Brain pericyte (primary cell): ENCODE measurements at regions not wholly inside any gene's neighbourhood (a gene's known extent, or its start where the extent isn't known, plus 50 kb on each side); places are given as distances from the start of the nearest gene placed in this dataset.

ENCODE experiments used
- DNase-seq: peaks from one replicate; pipeline ENCODE4 v3.0.0-alpha.2; 2012; ENCODE audit warnings: low read depth, low spot score

DNA sequence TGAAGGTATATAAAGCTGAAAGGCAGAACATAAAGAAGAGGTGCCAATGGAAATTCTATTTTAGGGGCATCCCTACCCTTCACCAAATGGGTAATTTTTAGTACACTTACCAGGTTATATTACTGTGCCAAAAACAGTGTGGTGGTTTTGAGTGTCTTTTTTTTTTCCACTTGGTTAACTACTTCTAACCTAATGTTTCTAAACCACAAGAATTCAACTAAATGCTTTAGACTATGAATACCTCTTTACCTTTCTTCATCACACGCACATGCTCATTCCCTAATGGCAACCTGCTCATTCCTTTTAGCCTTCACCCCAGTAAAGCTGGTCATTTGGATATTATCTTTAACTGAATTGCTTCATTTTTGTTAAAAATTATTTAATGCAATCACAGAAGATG lies 215.6 kb downstream of the PIK3R1 start:
- DNase-seq, result no peak

DNA sequence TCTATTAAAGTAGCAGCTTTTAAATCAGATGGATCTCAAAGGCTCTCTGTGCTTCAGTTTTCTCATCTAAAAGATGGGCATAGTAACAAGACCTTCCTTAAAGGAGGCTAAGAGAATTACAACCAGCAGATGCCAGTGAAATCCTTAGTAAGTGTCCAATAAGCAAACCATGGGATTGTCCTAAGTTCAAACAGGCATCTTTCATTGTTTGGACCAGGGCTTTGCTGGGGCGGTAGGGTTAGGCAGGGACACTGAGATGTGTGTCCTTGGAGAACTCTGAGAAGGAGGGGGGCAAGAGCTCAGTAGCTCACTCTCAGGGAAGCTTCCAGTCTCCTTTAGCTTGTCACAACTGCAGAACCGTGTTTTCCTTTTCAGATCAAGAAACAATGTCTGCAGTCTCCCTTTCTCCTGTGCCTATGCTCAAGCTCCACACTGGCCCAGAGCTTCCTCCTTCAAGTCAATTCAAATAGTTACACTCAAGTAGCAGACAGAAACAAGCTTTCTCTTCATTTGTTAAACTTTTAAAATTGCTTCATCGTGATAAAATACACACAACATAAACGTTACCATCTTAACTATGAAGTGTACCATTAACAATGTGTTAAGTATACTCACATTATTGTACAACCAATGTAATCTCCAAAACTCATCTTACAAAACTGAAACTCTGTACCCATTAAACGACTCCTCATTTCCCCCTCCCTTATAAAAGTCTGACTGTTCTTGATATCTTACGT lies 216.2 kb downstream of the PIK3R1 start:
- DNase-seq, result no peak

DNA sequence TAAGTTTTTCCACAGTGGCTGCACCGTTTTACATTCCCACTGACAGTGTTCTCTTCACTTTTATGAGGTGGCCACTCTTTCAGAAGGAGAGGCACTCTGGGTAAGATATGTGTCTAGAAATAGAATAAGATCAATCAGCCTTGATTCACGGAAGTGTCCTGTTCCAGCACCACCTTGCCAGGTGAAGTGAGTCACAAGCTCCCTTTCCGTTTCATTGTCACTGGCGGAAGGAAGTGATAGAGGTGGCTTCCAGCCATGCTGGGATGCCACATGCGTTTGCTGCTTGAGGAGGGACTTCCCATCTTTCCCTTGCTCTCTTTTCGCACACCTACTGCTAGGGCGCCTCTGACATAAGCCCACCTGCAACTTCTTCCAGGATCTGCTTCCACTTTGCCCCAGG lies 217.1 kb downstream of the PIK3R1 start:
- DNase-seq, result no peak

DNA sequence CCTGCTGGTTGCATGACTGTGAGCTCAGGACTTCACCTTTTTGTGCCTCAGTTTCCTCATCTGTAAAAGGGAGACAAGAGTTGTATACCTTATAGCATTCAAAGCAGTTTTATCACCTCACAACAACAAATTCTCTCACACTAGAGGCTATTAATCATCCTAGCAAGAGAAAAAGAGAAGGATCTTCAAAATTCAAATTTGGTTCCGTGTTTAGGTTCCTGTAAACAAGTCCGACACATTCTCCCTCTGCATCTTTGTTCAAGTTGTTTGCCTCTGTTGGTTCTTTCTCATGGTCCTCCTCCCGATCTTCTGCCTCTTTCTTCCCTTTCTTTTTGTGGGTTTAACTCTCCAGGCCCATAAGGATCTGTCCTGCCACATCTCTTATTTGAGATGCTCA lies 218.0 kb downstream of the PIK3R1 start:
- DNase-seq, result no peak

DNA sequence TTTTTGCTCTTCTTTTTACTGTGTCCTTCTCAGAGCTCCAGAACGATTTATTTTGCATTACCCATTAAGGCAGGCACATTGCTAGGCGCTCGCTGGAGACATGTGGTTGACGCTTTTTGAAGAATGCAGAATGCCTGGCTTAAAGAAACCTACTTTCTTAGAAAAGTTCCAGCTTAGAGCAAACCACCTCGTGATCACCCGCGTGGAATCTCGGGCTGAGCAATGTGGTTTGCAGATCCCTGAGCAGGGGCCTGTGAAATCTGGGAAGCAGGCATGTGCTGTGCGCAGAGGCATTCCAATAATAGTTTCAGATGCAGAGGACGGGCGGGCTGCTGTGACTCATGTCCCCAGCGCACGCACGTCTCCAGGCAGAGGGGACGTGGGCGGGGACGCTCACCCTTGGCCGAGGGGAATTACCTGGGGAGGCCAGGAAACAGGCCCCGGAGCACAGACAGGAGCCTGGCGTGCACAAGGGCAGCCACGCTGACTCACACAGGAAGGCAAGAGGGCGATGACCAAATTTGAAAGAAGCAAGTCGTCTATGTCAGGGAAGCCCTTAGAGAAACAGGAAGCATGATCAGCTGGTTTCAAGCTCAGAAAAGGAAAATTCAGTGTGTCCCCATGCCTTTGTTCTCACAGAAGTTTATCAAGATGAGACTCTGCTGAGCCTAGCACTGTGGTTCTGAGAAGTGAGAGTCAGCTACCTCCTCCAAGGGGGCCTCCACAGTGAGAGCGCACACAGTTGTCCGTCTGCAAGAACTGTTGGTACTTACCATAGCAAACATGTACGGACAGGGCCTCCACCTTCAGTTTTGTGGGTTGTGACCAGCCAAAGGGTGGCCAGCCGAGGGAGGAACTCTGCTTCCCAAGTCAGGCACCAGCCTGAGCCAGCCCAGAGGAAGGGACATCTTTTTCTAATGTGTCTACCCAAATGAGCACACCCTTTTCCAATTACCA lies 218.6 kb downstream of the PIK3R1 start:
- DNase-seq, result no peak

DNA sequence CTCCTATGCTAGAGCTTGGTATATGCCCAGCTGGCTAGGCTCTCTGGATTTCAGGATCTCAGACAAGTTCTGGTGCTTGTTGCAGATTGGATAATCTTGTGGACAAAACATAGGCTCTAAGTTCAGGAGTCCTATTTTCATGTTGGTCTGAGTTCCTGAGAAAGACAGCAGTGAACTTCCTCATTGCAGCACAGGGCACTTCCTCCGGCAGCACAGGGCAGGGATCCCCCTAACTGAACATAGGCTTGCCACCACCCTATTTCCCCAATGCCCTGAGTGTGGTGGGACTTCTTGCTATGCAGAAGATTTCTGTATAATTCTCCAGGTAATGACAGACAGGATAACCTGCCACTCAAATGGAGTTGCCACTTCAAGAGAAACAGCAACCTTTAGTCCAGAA lies 220.1 kb downstream of the PIK3R1 start:
- no peak for DNase-seq

DNA sequence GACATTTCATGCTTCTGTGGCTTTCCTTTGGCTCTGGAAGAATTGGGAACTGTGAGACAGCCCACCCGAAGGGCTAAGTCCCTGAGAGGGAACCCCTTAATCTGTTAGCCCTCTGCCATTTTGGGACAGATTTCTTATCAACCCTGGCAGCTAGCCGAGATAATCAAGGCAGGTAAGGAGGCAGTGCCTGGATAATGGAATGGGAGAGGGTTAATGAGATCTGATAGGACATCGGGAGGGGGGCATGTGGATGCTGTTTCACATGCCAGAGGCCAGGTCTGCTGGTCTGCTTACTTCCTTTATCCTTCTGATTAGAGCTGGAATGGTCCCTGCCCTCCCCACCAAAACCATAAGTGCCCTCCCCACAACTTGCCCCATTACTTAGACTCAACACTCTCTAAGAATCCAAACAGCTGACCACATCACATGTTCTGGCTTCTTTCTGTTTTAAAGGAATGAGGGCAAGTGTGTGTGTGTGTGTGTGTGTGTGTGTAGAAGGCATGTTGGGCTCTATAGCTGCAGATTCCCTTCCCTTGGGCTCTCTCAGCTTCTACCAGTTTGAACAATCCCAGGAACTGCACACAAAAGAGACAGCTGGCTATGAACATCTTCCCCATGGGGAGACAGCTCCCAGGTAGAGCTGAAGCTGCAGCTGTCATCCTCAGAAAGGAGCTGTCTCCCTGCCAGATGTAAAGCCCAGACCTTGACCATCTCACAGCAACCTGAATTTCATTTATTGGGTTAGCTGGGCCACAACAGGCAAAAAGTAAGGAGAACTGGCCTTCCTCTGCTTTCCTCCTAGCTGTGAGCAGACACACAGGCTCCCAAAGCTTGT lies 221.3 kb downstream of the PIK3R1 start:
- DNase-seq, result no peak

DNA sequence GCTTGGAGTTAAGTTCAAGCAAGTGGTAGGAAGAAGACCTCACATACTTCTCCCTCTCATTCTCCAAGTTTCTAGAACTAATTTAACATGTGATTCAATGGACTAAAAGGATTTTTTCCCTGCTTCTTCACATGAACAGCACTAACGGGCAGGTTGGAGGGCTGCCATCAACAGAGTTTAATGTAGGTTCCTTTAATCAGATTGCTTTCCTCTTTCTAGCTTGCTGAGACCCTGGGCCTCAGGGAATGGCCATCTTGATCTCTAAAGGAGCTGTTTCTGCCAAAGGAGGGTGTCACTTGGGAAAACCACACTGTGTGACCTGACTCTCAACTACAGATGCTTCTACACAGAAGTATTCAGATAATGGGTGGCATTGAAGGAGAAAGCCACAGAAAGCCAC lies 223.3 kb downstream of the PIK3R1 start:
- no peak for DNase-seq

DNA sequence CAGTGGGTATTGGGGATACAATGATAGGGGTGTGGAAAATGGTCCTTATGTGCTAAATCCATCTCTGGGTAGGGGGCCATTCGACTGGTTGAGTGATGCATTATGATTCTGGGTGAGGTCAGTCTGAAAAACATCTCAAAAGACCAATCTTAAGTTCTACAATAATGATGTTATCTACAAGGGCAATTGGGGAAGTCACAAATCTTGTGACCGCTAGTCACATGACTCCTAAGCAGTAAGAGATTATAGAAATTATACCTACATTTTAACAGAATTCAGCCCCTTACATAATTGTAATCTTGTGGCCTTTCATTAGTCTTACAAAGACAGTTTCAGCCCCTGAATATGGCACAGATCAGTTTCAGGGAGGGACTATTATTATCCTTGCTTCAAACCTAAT lies 224.7 kb downstream of the PIK3R1 start:
- DNase-seq, result no peak

DNA sequence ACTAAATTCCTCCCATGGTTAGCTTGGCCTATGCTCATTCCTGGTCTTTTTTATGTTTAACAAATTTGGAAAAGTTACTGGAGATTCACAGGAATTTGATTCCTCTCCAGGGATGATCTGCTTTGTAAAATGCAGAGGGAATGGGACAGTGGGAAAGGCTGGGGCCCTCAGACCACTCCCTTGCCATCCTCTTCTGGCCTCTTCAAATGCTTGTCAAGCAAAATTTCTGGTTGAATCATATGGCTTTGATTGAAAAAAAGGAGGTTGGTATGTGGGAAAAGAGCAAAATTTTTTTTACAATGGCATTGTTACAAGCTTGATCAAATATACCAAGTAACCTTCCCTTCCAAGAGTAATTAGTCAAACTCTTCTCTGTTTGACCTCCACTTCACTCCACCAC lies 225.1 kb downstream of the PIK3R1 start:
- no peak for DNase-seq

DNA sequence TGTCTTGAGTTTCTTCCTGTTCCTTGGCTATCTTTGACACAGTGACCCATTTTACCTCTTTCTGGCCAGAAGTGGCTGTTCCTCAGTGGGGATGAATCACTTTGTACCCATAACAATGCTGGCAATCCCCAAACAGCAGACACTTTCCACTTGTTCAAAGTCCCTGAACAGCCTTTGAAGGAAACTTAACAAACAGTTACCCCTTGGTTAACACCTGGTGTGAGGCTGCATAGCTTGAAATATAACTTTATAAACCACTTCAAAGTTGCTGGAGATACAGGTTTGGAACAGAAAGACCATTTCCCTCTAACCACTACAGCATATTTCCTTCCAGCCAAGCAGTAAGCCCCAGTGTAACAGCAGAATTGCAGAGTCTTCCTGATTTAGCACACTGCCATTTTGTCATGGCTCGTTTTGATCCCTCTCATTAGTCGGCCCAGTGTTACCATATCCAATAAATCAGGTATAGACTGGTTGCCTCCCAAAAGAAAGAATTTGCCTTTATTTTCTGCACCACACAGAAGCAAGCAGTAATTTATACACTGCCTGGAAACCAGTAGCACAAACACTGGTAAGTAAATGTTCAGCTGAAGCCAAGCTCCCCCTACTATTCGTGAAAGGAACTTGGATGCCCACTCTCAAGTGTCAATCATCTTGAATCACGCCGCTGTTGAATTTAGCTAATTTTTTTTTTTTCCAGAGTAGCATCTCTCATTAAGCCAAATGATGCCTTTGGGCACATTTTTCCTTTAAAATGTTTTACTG lies 225.9 kb downstream of the PIK3R1 start:
- DNase-seq, result no peak

DNA sequence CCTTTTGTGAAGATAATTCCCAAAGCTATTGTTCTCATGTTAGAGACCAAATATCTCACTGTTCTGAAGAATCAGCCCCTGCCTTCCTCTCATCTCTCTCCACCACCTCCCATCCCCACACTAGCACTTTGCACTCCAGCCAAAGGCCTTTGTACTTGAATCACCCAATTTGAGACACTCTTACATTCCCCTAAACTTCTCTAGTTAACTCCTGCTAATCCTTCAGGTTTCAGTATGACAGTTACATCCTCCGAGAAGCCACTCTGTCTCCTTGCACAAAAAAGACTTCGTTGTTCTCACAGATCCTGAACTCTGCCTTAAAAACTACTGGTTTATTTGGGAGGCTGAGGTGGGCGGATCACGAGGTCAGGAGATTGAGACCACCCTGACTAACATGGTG lies 227.5 kb downstream of the PIK3R1 start:
- no peak for DNase-seq

DNA sequence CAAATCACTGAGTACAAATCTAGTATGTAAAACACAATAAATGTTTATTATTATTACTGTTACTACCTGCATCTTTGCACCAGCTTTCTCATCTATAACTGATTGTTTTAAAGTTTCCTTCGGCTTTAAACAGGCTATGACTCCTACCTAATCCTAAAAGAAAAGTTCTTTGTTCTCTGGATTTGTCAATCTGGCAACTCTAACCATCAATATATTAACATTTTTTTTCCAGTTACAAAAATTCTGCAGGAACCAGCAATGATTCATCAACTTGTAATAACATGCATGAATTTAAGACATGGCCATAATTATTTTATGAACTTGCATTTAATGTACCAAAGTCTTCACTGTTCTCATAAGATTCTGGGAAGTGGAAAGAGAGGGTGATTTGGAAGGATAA lies 228.5 kb downstream of the PIK3R1 start:
- DNase-seq, result no peak

DNA sequence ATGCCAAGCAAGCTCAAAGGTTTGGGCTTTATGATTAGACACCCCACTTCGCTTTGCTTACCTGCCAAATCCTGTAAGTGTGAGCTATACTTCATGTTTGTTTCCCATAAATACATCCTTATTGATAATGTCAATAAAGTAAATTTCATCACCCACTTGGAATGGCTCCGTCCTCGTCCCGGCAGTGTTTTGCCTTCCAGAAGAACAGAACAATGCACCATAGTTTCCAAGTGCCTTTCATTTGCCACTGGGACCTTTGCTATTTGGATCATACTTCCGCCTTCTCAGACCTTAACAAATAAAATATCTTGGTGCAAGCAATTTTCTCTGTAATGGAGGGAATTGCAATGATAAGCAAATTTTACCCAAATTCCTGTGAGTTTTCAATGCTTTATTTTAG lies 229.3 kb downstream of the PIK3R1 start:
- DNase-seq, result no peak

DNA sequence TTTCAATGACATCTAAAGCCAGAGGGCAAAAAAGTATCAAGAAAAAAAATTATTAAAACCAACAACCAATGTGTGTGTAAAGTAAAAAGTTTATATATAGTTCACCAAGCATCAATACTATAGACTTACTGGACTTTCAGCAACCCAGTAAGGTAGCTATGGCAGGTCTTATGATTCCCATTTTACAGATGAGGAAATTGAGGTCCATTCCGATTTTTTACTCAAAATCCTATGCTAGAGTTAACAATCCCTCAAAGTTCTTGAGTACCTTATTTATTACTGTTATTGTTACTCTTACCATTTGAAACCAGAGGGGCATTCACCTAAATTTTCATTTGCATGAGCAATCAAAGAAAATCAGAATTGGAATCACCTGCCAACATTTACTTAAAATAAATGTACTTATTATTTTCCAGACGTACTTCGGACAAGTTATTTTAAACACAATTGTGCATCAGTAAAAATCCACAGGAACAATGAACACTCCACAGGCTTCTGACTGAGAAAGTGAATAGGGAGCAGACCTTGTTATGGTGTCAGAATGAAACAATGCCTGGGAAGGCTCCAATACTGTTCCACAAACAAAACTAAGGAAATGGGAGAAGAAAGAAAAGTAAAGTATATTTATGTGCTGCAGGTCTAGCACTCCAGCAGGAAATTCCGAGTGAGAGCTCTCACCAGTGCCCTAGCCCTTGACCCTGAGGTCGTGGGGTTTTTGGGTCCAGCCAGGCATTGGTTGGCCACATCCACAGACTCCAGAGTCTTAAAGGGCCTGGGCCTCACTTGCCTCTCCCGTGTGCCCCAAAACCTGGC lies 229.9 kb downstream of the PIK3R1 start:
- no peak for DNase-seq

DNA sequence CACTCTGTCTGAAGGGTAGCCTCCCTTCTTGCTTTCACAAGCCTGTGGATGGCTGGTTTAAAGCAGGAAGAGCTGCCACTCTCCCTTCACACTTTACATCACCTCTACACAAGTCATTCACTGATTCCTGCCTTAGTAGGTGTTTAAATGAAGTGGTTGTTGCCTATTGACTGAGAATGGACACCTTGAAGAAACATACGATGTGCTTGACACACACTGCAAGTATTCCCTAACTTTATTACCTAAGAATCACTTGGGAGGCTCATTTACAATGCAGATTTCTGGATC lies 230.5 kb downstream of the PIK3R1 start:
- DNase-seq, result no peak

DNA sequence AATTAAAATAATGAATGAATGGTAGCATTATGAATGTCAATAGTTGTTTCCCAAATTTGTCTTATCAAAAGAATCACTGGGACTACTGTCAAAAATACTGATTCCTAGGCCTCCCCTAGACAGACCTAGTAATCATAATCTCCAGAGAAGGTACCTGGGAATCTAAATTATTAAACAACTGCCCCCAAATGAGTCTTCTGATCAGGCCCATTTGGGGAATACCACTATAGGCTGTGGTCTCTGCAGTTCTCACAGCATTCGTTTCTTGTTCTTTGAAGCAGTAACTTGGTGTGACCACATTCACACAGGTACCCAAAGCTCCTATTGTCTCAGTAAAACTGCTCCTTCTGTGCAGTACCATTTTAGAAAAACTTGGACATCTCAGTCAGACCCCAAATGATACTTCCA lies 230.9 kb downstream of the PIK3R1 start:
- no peak for DNase-seq

DNA sequence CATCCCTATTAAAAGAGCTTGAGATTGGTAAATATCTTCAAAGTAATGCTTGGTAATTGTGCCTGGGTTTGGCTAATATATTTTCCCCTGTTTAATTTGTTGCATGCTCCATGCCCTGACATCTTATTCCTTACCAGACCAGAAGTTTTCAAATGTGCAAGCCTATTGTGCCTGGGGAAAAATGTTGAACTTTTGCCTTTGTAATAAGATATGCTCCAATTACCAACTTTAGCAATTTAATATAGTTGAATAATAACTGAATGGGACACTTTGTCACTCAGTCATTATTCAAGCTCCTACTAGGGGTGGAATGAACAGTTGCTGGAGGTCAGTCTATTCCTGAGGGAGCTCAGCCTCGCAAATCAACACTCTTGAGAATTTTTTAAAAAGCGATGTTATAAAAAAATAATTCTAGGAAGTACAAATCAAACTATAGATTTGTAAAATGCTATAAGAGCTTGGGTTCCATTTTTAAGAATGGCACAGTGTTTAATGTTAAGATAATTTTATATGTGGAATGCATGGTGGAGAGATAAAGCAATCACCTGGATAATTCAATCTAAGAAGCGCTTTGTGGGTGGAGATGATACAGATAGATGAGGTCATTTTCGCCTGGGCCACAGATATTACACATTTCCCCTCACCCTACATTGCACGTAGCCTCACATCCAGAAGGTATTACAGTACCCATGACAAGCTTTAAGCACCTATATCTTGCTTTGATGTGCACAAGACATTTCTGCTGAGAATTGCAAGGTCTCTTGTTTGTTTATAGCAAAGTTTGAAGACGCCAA lies 231.8 kb downstream of the PIK3R1 start:
- no peak for DNase-seq

DNA sequence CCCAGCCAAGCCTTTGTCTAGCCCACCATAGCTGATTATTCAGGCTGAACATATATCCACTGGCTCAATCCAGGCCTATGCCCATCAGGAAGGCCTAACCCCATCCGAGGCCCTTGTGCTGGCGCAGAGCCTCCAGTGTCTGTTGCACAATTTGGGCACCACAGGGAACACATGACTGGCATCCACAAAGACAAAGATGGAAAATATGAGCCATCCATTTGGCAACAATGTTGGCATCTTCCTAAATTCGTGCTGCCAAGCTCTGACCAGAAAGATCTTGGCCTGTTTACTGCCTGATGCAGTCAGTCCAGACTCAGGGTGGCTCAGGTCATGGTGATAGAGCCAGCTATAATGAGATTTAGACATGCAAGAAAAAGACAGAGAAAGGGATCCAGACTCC lies 233.8 kb downstream of the PIK3R1 start:
- DNase-seq, result no peak
